Common myeloid progenitor, CD34-positive (primary cell): ENCODE measurements at regions not wholly inside any gene's neighbourhood (a gene's known extent, or its start where the extent isn't known, plus 50 kb on each side); places are given as distances from the start of the nearest gene placed in this dataset.
"Not testable (repeated sequence)": the region's sequence is repeated elsewhere in the genome, so short reads cannot be mapped to it uniquely, and the experiment has no call there.

Experiments
- CTCF ChIA-PET: fragments of 350-600 bp; sonication (Branson Sonifier 250); formaldehyde crosslinking; loops from one replicate; lab custom pipeline; 2021; ENCODE audit warnings: antibody characterized with exemption; lab: Charles Lee
- POLR2A ChIA-PET: fragments of 350-600 bp; sonication (Branson Sonifier 250); formaldehyde crosslinking; loops from one replicate; lab custom pipeline; 2021; ENCODE audit warnings: antibody characterized with exemption; lab: Charles Lee
- DNase-seq, 3 donors: peaks; one replicate each; pipeline versions ENCODE4 v3.0.0 to v3.0.0-alpha.2; 2013
- H3K27ac ChIP-seq, 2 experiments: 1 replicate in 1 of 2; 2 replicates in 1 of 2; pipeline ENCODE4 v1.7.0; 2013; ENCODE audit warnings: inconsistent platforms in 2 of 2, low read length in 2 of 2, mild to moderate bottlenecking in 2 of 2, low read depth in 1 of 2, moderate library complexity in 1 of 2; ENCODE audit not compliant: severe bottlenecking in 2 of 2, insufficient read depth in 1 of 2, poor library complexity in 1 of 2
- H3K27me3 ChIP-seq, 5 experiments: replicated peaks in 2 of 5; 1 replicate in 3 of 5; 2 replicates in 2 of 5; pipeline versions ENCODE4 v1.6.1 to v1.7.0; 2013; ENCODE audit warnings: low read length in 4 of 5, mild to moderate bottlenecking in 2 of 5, moderate library complexity in 2 of 5, inconsistent platforms in 1 of 5; ENCODE audit not compliant: insufficient read depth in 5 of 5, control insufficient read depth in 4 of 5
- H3K36me3 ChIP-seq, 4 experiments: 1 replicate in 2 of 4; 2 replicates in 2 of 4; pipeline versions ENCODE4 v1.6.1 to v1.7.0; 2013; ENCODE audit warnings: low read length in 3 of 4, control low read depth in 1 of 4, mild to moderate bottlenecking in 1 of 4; ENCODE audit not compliant: control insufficient read depth in 4 of 4, insufficient read depth in 4 of 4
- H3K4me1 ChIP-seq, 4 experiments: 1 replicate in 3 of 4; 2 replicates in 1 of 4; pipeline versions ENCODE4 v1.6.1 to v1.7.1; 2013; ENCODE audit warnings: low read length in 3 of 4, mild to moderate bottlenecking in 3 of 4, control low read depth in 1 of 4, inconsistent platforms in 1 of 4, moderate library complexity in 1 of 4; ENCODE audit not compliant: control insufficient read depth in 4 of 4, insufficient read depth in 4 of 4; ENCODE audit errors: control extremely low read depth in 1 of 4
- H3K4me3 ChIP-seq, 7 experiments: 1 replicate in 4 of 7; 2 replicates in 3 of 7; pipeline versions ENCODE4 v1.5.1 to v1.7.0; 2013; ENCODE audit warnings: mild to moderate bottlenecking in 7 of 7, low read length in 6 of 7, moderate library complexity in 6 of 7, inconsistent platforms in 2 of 7, low read depth in 2 of 7, control low read depth in 1 of 7; ENCODE audit not compliant: insufficient read depth in 4 of 7, control insufficient read depth in 1 of 7; ENCODE audit errors: extremely low read depth in 1 of 7
- H3K9me3 ChIP-seq, 5 experiments: 1 replicate in 4 of 5; 2 replicates in 1 of 5; pipeline versions ENCODE4 v1.6.1 to v1.7.1; 2013; ENCODE audit warnings: low read length in 4 of 5, mild to moderate bottlenecking in 2 of 5, inconsistent platforms in 1 of 5, low read depth in 1 of 5, moderate library complexity in 1 of 5; ENCODE audit not compliant: control insufficient read depth in 4 of 5, insufficient read depth in 2 of 5; ENCODE audit errors: control extremely low read depth in 1 of 5
- WGBS: methylation state at CpG from one replicate; pipeline ENCODE4 v1.1.5; 2013; ENCODE audit not compliant: insufficient coverage; 5-methylcytosine and 5-hydroxymethylcytosine counted together

DNA sequence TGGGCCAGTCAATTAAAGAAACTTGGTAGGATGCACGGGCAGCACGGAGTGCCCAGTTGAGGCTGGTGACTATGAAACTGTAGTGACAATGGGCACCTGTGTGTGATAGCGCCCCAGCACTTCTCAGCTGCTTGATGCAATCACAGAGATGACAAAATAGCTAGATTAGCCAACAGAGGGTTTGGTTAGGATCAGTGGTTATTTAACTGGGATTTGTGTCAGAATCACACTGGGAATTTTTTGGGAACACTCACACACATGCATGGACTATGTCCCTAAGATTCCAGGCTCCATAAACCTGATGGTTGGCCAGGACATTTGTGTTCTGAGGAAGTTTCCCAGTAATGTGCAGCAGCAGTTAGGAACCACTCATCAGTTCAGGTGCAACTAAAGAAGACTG lies 51.2 kb upstream of the DAAM1 start:
- WGBS: 92% methylated on average over 3 of the region's 3 CpGs
- POLR2A ChIA-PET: no interaction called here
- DNase-seq: no peak
- Histone ChIP-seq H3K27ac (no peak overlapping the region), H3K9me3 (no peaks in the 10 kb centered on the region), H3K36me3 (no peaks in the 10 kb centered on the region), H3K4me3 (no peak overlapping the region), H3K4me1 (no peaks in the 10 kb centered on the region), H3K27me3 (no peaks in the 10 kb centered on the region)
- CTCF ChIA-PET: interaction anchor here (1.3 to 3.0 kb wide), 2 partner anchors 13 to 291 kb away, joined by 3 to 15 read pairs; no protein-coding TSS in a partner anchor

DNA sequence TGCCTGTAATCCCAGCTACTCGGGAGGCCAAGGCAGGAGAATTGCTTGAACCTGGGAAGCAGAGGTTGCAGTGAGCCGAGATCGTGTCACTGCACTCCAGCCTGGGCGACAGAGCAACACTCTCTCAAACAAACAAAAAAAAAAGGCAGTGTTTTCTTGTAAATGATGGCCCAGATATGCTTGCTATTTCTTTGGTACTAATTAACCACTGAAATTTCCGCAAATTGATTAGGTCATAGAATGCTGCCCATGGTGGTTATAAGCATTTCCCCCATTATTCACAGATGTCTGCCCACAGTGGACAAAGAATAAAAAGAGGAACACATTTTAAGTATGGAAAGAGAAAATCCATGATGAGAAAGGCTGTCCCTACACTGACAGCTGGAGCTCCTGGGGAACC lies 49.9 kb upstream of the DAAM1 start:
- H3K27me3 ChIP-seq, H3K27ac ChIP-seq, H3K4me1 ChIP-seq, DNase-seq, H3K4me3 ChIP-seq, H3K36me3 ChIP-seq, H3K9me3 ChIP-seq, POLR2A ChIA-PET: not testable (repeated sequence)
- WGBS: no CpG with 5 or more reads among the region's 5 CpGs
- CTCF ChIA-PET: interaction anchor here (1.2 to 1.6 kb wide), 2 partner anchors 8 to 12 kb away, joined by 3 to 6 read pairs; no protein-coding TSS in a partner anchor
